Mesothelial cell of epicardium (in vitro differentiated cells): ENCODE measurements at regions not wholly inside any gene's neighbourhood (a gene's known extent, or its start where the extent isn't known, plus 50 kb on each side); places are given as distances from the start of the nearest gene placed in this dataset.
A peak's percentile ranks its signal among the peaks of the same experiment; 100 is the strongest.

ENCODE experiments used
- DNase-seq, 2 experiments: peaks; one replicate each; pipeline ENCODE4 v3.0.0; 2021; ENCODE audit warnings: low spot score in 2 of 2; ENCODE audit not compliant: unreplicated experiment in 2 of 2
- H3K27ac Mint-ChIP-seq: 2 replicates; pipeline ENCODE4 v1.8.0; 2021; ENCODE audit warnings: mixed read lengths
- H3K27me3 Mint-ChIP-seq: 2 replicates; pipeline ENCODE4 v1.8.0; 2021; ENCODE audit warnings: low read depth, mixed read lengths
- H3K36me3 Mint-ChIP-seq: 2 replicates; pipeline ENCODE4 v1.8.0; 2021; ENCODE audit warnings: mixed read lengths
- H3K4me1 Mint-ChIP-seq: 2 replicates; pipeline ENCODE4 v1.8.0; 2021; ENCODE audit warnings: mixed read lengths
- H3K4me3 Mint-ChIP-seq: 2 replicates; pipeline ENCODE4 v1.8.0; 2021; ENCODE audit warnings: mild to moderate bottlenecking, moderate library complexity, mixed read lengths
- H3K9me3 Mint-ChIP-seq: 2 replicates; pipeline ENCODE4 v1.8.0; 2021; ENCODE audit warnings: mixed read lengths
- CTCF ChIP-seq: fragments of 200-600 bp; sonication (generic); IDR thresholded peaks from one replicate; pipeline ENCODE4 v1.5.0; 2021; ENCODE audit warnings: antibody characterized with exemption; ENCODE audit not compliant: unreplicated experiment

GRCh38 chr11:130718120-130718519, 198.2 kb downstream of the SNX19 start:
- TF ChIP-seq CTCF = no peak
- DNase-seq = no peak

GRCh38 chr11:130719220-130719915, 196.9 kb downstream of the SNX19 start:
- Mint-ChIP-seq H3K4me3 (no peak overlapping the region), H3K9me3 (peaks cover 4% of the 10 kb centered on the region), H3K4me1 (peaks cover 26% of the 10 kb centered on the region), H3K27me3 (no peaks in the 10 kb centered on the region), H3K36me3 (no peaks in the 10 kb centered on the region), H3K27ac (peak overlapping the region; percentile 96)
- TF ChIP-seq CTCF = no peak
- DNase-seq = no peak

More at GRCh38 chr11:130718120-130718519, 198.2 kb downstream of the SNX19 start:
- no peak overlapping the region for H3K4me3 Mint-ChIP-seq
- no peaks in the 10 kb centered on the region for H3K36me3 Mint-ChIP-seq
- H3K27ac Mint-ChIP-seq = peak overlapping the region; percentile 96
- peaks cover 6% of the 10 kb centered on the region for H3K27me3 Mint-ChIP-seq
- H3K4me1 Mint-ChIP-seq = peaks cover 26% of the 10 kb centered on the region
- H3K9me3 Mint-ChIP-seq = peaks cover 9% of the 10 kb centered on the region

GRCh38 chr11:130720232-130721022, 195.9 kb downstream of the SNX19 start:
- Mint-ChIP-seq H3K36me3 (no peaks in the 10 kb centered on the region), H3K4me1 (peaks cover 31% of the 10 kb centered on the region), H3K27me3 (no peaks in the 10 kb centered on the region), H3K4me3 (no peak overlapping the region), H3K27ac (peak overlapping the region; percentile 96), H3K9me3 (peaks cover 2% of the 10 kb centered on the region)
- DNase-seq = no peak
- TF ChIP-seq CTCF = no peak

- no peak for TF ChIP-seq CTCF
- Mint-ChIP-seq H3K4me3 (no peak overlapping the region), H3K27me3 (no peaks in the 10 kb centered on the region), H3K9me3 (no peaks in the 10 kb centered on the region), H3K36me3 (no peaks in the 10 kb centered on the region), H3K4me1 (peaks cover 36% of the 10 kb centered on the region), H3K27ac (peak overlapping the region; percentile 30)
- DNase-seq = no peak
Measured at GRCh38 chr11:130721023-130721681, 195.1 kb downstream of the SNX19 start.

GRCh38 chr11:130721736-130722135, 194.5 kb downstream of the SNX19 start:
- Mint-ChIP-seq H3K27me3 (no peaks in the 10 kb centered on the region), H3K9me3 (no peaks in the 10 kb centered on the region), H3K4me3 (no peak overlapping the region), H3K36me3 (no peaks in the 10 kb centered on the region), H3K4me1 (peaks cover 41% of the 10 kb centered on the region), H3K27ac (no peak overlapping the region)
- no peak for TF ChIP-seq CTCF
- DNase-seq = no peak
